ENCODE measurements at regions not wholly inside any gene's neighbourhood (a gene's known extent, or its start where the extent isn't known, plus 50 kb on each side); places are given as distances from the start of the nearest gene placed in this dataset.

- no peak for TF ChIP-seq EZH2 (IDR thresholded peaks at IDR 0.05; ENCODE audit: insufficient read depth, low read length)
- TF ChIP-seq CTCF (IDR thresholded peaks at IDR 0.05; ENCODE audit: insufficient read depth, low read depth, low read length): no peak
Measured at GRCh38 chrX:15926622-15927021, 72.0 kb upstream of the AP1S2 start.

Measured in astrocyte (in vitro differentiated cells and primary cell).